COLO668 (cell line): ENCODE measurements at regions not wholly inside any gene's neighbourhood (a gene's known extent, or its start where the extent isn't known, plus 50 kb on each side); places are given as distances from the start of the nearest gene placed in this dataset.
A peak's percentile ranks its signal among the peaks of the same experiment; 100 is the strongest.

Source experiments
- DNase-seq: peaks from one replicate; lab custom pipeline; 2025; ENCODE audit not compliant: unreplicated experiment; lab: John Stamatoyannopoulos, UW

DNA sequence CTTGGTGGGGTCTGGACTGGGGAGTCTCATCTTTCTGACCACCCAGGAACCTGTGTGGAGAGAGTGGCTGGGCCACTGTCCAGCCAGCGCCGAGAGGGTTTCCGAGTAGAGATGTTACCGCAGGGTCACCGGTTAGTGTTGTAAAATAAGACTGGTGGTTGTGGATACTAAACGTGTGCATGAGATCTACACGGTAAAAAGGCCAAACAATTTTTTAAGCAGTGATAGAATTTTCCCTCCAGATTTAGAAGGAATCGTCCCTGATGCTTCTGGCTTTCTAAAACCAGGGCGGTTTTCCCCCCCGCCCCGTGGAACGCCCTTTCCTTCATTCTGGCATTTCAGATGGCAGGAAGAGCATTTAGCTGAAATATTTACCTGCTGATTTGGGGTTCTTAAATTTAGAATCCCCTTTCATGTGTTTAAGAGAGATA, 72.6 kb upstream of the PPARA start:
- peak; percentile 34 for DNase-seq

GRCh38 chr22:46078241-46079092, 71.9 kb upstream of the PPARA start:
- peak; percentile 88 for DNase-seq

- DNase-seq: no peak
Measured at GRCh38 chr22:46079093-46079860, 71.0 kb upstream of the PPARA start.

GRCh38 chr22:46079861-46080821, 70.2 kb upstream of the PPARA start:
- peak; percentile 83 for DNase-seq

GRCh38 chr22:46081036-46081830, 69.1 kb upstream of the PPARA start:
- DNase-seq: peak; percentile 38

DNA sequence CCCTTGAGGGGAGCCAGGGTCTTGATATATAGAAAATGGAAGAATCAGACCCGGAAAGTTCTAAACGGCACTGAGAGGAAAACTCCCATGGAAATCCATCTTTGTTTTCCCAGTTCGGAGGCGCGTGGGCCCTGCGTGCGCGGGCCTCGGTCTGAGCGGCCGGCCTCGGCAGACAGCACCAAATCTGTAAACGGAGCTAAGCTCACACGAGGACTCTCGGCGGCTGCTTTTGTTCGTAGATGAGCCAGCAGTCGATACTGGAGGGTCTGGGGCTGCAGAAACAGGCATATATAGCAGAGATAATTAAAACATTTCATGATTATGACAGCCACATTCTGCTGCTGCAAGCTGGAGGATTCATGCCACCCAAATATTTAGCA, 68.5 kb upstream of the PPARA start:
- peak; percentile 51 for DNase-seq

DNA sequence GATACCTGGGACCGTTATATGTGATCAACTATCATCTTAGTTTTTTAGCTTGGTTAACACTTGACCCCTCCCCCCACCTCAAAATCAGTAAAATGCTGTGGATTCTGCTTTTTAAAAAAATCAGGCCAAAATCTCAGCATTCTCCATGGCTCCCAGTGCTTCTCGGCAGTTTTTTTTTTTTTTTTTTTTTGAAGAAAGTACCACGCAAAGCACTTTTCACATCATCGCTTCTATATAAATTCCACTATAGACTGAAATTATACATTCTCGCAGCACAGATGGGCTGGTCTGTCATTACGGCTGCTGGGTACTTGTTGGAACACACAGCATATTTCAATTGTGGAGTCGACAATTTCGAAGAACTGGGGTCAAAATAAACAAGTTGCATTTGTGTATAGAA, 67.7 kb upstream of the PPARA start:
- DNase-seq: no peak

DNA sequence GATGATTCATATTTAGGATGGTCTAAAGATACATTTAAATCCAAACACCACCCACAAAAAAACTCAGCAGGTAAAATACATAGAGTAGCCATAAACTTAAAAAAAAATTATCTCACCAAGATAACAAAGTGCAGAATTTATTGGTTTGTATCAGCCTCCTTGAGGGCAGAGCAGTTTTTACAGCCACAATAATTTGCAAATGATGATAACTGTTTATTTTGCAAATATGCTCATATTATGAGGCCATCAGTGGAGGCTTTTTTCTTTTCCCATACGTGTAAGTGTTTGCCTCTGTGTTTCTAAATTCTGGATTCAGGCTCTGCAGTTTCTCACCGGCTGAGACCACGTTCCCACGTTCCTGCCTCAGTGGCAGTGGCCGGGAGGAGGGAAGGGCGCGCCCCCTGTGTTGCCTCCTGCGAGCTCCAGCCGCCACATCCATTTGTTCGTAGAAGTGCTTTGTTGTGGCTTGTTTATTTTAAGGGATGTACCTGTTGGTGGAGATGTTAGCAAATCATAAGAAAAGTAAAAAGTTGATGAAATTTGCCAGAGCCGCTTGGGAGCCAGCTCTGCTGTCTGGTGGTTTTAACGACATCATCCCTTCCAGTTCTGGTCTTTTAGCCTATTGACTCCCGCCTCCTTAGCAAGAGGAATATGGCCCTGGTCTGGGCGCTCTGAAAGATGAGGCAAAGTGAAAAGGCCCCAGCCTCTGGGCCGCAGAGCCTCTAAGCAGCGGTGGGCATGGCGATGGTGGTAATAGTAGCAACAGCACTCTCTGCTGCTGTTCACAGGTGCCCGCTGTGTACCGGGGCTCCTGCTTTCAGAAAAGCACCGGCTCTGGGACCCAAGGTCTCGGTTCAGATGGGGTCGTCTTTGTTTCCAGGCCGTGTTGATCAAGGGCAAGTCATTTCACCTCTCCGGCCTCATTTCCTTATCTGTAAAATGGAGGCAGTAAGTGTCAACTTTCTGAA, 66.7 kb upstream of the PPARA start:
- DNase-seq: peak; percentile 35

DNA sequence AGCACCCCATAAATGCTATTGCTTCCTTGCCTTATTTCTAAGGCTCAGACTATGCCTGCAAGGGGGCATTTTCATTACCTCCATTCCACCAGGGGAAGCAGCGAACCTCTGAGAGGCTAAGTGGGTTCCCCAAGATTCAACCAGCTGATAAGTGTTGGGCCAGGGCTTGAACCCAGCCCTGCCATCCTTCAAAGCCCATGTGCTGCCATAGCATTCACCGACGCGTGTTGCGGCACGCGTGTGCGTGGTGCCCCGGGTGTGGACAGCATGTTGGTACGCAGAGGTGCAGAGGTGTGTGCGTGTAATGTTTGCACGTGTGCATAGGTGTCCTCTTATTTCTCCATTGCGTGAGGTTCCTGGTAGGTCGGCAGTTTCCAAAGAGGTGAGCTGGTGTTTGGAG, 66.0 kb upstream of the PPARA start:
- no peak for DNase-seq

- DNase-seq: peak; percentile 80
Measured at GRCh38 chr22:46084943-46085827, 65.1 kb upstream of the PPARA start.

DNA sequence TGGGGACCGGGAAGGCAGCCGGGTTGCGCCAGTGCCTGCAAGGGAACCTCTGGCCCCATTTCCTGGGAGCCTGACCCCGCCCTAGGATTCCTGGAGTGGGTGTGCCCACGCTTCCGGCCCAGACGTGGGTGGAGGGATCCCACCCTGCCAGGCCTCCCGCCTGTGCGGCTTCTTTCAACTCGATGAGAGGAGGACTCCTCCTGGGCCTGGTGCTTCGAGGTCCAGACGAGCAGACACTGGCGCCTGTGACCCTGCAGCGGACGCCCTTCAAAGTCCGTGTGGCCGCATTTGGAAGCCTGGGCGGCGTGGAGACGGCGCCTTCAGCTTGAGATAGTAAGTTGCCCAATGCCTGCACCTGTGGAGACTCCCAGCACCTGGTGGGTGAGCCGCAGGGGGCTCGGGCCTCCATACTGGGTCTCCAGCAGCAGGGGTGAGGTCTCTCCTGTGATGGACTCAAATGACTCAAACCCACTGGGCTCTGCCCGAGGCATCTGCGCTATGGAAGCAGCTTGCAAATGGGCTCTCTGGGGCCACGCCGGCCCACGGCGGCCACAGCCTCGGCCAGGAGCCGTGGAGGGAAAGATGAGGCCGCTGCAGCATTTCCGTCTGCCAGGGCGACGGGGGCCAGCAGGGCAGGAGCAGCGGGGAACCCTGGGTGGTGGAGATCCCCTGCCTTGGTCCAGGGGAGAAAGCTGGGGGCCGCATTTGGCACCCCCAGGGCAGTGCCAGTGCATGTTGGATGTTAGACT, 64.3 kb upstream of the PPARA start:
- DNase-seq: peak; percentile 44

DNA sequence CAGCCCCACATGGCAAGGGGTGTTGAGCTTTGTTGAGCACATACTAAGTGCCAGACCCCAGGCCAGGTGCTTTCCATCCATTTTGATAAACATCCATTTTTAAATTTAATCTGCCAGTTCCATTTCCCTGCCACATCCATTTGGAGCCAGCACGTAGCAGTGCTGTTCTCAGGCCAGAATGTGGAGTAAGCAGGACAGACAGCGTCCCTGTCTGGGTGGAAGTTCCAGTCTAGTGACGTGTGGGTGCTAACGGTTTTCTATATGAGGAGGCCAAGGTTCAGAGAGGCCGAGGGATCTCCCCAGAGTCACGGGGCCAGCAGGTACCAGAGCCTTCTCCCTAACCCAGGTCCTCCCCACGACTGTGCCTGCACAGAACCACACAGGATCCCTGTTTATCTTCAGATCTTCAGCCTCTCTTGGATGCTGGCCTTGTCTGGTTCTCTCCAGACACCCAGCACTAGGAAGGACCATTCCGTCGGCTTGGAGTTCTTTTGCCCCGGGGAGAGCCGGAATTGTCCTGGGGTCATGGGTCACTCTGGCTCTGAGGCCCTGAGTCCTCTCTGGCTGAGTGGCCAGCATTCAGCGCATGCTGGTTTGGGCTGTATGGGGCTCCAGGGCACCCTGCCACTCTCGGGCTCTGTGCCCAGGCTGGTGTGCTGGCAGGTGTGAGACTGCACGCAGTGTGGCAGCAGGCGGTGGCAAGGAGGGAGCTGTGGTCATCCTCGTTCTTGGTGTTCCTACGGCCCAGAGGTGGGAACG, 63.6 kb upstream of the PPARA start:
- no peak for DNase-seq

- no peak for DNase-seq
Measured at GRCh38 chr22:46087336-46087690, 63.0 kb upstream of the PPARA start.

GRCh38 chr22:46087816-46088277, 62.5 kb upstream of the PPARA start:
- DNase-seq: peak; percentile 83

DNA sequence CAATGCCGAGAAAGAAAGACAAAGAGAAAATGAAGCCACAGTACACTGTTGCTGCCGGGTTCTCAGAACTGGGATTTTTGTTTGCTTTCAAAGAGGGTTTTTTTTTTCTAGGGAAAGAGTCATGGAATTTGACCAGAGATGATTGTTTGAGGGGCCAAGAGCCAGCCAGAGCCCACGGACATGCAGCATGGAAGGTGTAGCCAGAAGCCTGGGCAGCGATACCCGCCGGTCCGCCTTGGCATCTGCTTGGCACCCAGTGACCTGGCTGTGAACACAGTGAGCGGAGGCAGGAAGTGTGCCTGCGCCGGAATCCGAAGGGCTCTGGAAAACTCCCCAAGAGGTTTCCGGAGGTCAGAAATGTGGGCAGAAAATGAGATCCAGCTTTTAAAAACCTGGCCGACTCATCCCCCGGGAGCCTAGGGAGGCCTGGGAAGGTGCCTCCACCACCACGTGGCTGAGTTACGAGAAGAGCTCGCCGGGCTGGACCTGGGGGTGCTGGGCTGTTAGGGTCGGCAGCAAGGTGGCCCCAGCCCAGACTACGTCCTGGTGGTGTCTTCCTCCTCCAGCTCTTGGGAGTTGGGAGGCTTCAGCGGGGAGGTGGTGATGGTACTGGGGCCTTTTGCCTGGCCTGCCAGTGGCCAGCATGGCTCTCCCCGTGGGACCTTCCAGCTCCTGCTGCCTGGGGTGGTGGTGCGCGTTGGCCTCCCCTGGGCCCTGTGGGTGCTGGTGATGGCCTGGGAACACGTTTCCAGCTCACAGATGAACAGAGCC, 61.6 kb upstream of the PPARA start:
- no peak for DNase-seq
